Lower lobe of right lung (tissue), 2 donors: ENCODE measurements at regions not wholly inside any gene's neighbourhood (a gene's known extent, or its start where the extent isn't known, plus 50 kb on each side); places are given as distances from the start of the nearest gene placed in this dataset.

Experiments
- ATAC-seq, 2 donors: fragments of 200-7000 bp; cut with Tn5 transposase; one replicate each; pipeline ENCODE4 v1.9.1; 2020 to 2022; ENCODE audit warnings: mild to moderate bottlenecking in 2 of 2, moderate library complexity in 2 of 2
- DNase-seq: peaks from one replicate; pipeline ENCODE4 v3.0.0-alpha.2; 2020
- H3K27ac ChIP-seq: fragments of 200-600 bp; one replicate; pipeline ENCODE4 v1.8.0; 2022
- H3K27me3 ChIP-seq: fragments of 200-600 bp; one replicate; pipeline ENCODE4 v1.8.0; 2022; ENCODE audit warnings: low read depth
- H3K36me3 ChIP-seq: fragments of 200-600 bp; one replicate; pipeline ENCODE4 v1.8.0; 2022; ENCODE audit warnings: mild to moderate bottlenecking
- H3K4me1 ChIP-seq: fragments of 200-600 bp; one replicate; pipeline ENCODE4 v1.8.0; 2022
- H3K4me3 ChIP-seq: fragments of 200-600 bp; one replicate; pipeline ENCODE4 v1.8.0; 2022; ENCODE audit warnings: mild to moderate bottlenecking
- H3K9me3 ChIP-seq: fragments of 200-600 bp; one replicate; pipeline ENCODE4 v1.8.0; 2022
- CTCF ChIP-seq: fragments of 200-600 bp; IDR thresholded peaks from one replicate; pipeline ENCODE4 v1.8.0; 2022; ENCODE audit warnings: antibody characterized with exemption, mild to moderate bottlenecking
- intact Hi-C: fragments of 100-400 bp; cut with DNase I; formaldehyde crosslinking; loops from one replicate; pipeline ENCODE4 v1.11.0; 2022
- donor health status: DM: no; HTN: yes; CAD: no; lungs with severe emphysema.

- Histone ChIP-seq H3K27ac (no peak overlapping the region), H3K4me1 (no peaks in the 10 kb centered on the region), H3K36me3 (no peaks in the 10 kb centered on the region), H3K4me3 (no peak overlapping the region), H3K27me3 (no peaks in the 10 kb centered on the region), H3K9me3 (no peaks in the 10 kb centered on the region)
- no peak for TF ChIP-seq CTCF
- DNase-seq = no peak
- no peak for ATAC-seq
- intact Hi-C loops = no loop called here
These were observed 99.5 kb downstream of the KDM5D start for GRCh38 chrY:19644889-19645638.

- H3K4me3 ChIP-seq = no peak overlapping the region
- intact Hi-C loops = no loop called here
- no peaks in the 10 kb centered on the region for H3K4me1 ChIP-seq
- no peaks in the 10 kb centered on the region for H3K9me3 ChIP-seq
- H3K36me3 ChIP-seq = no peaks in the 10 kb centered on the region
- ATAC-seq (no peak), DNase-seq (no peak)
- H3K27me3 ChIP-seq = no peaks in the 10 kb centered on the region
- H3K27ac ChIP-seq = no peak overlapping the region
- no peak for TF ChIP-seq CTCF
These were observed 106.7 kb downstream of the KDM5D start for GRCh38 chrY:19637651-19638347.

GRCh38 chrY:19628926-19629325 is 115.6 kb downstream of the KDM5D start:
- Histone ChIP-seq H3K4me3 (no peak overlapping the region), H3K4me1 (no peaks in the 10 kb centered on the region), H3K9me3 (no peaks in the 10 kb centered on the region), H3K27me3 (no peaks in the 10 kb centered on the region), H3K27ac (no peak overlapping the region), H3K36me3 (no peaks in the 10 kb centered on the region)
- no peak for ATAC-seq
- TF ChIP-seq CTCF = no peak
- DNase-seq = no peak
- intact Hi-C loops = no loop called here

GRCh38 chrY:19622392-19622791 is 122.1 kb downstream of the KDM5D start:
- Histone ChIP-seq H3K27me3 (no peaks in the 10 kb centered on the region), H3K4me1 (no peaks in the 10 kb centered on the region), H3K27ac (no peak overlapping the region), H3K36me3 (no peaks in the 10 kb centered on the region), H3K4me3 (no peak overlapping the region), H3K9me3 (no peaks in the 10 kb centered on the region)
- no peak for TF ChIP-seq CTCF
- intact Hi-C loops = no loop called here
- no peak for DNase-seq
- no peak for ATAC-seq

- Histone ChIP-seq H3K36me3 (no peaks in the 10 kb centered on the region), H3K27me3 (no peaks in the 10 kb centered on the region), H3K9me3 (no peaks in the 10 kb centered on the region), H3K4me1 (no peaks in the 10 kb centered on the region), H3K4me3 (no peak overlapping the region), H3K27ac (no peak overlapping the region)
- no peak for DNase-seq
- intact Hi-C loops = no loop called here
- TF ChIP-seq CTCF = no peak
- ATAC-seq = no peak
These were observed 122.8 kb downstream of the KDM5D start for GRCh38 chrY:19621756-19622155.
